Panc1 (cell line): ENCODE measurements at regions not wholly inside any gene's neighbourhood (a gene's known extent, or its start where the extent isn't known, plus 50 kb on each side); places are given as distances from the start of the nearest gene placed in this dataset.

Experiments
- ATAC-seq: fragments of 200-7000 bp; cut with Tn5 transposase; 2 replicates; pipeline ENCODE4 v1.9.1; 2020; ENCODE audit warnings: mild to moderate bottlenecking, moderate library complexity
- BruUV-seq: library from RNA; stranded (reverse); fragments of 400-500 nt; replicated peaks from 2 replicates; lab custom pipeline; 2021; lab: Mats Ljungman, UMichigan
- CTCF ChIA-PET: fragments of 300-600 bp; sonication (Branson Sonifier 250); formaldehyde crosslinking; loops from one replicate; lab custom pipeline; 2022; ENCODE audit warnings: antibody characterized with exemption; lab: Charles Lee
- POLR2A ChIA-PET: fragments of 300-600 bp; sonication (Branson Sonifier 250); formaldehyde crosslinking; loops from one replicate; lab custom pipeline; 2022; ENCODE audit warnings: antibody characterized with exemption; lab: Charles Lee
- DNase-seq: peaks from one replicate; pipeline ENCODE4 v3.0.0-alpha.2; 2010; ENCODE audit warnings: low read depth, low spot score
- H3K27ac ChIP-seq: 2 replicates; pipeline ENCODE4 v1.5.1; 2011; ENCODE audit warnings: mild to moderate bottlenecking, low read length, inconsistent platforms
- H3K27me3 ChIP-seq: fragments of 200-500 bp; sonication (Bioruptor generic); 2 replicates; pipeline ENCODE4 v1.6.0; 2014; ENCODE audit warnings: low read length, inconsistent platforms; ENCODE audit not compliant: control insufficient read depth, insufficient read depth
- H3K36me3 ChIP-seq: fragments of 200-500 bp; sonication (Bioruptor generic); 2 replicates; pipeline ENCODE4 v1.5.1; 2014; ENCODE audit warnings: inconsistent platforms, mild to moderate bottlenecking, low read length, moderate library complexity; ENCODE audit not compliant: control insufficient read depth, insufficient read depth
- H3K4me1 ChIP-seq: 2 replicates; pipeline ENCODE4 v1.5.1; 2011; ENCODE audit warnings: inconsistent platforms, mild to moderate bottlenecking, low read length, moderate library complexity; ENCODE audit not compliant: control insufficient read depth, insufficient read depth
- H3K4me3 ChIP-seq, 2 experiments: 2 replicates each; pipeline ENCODE4 v1.5.1; 2011 to 2012; ENCODE audit warnings: low read depth in 2 of 2, low read length in 2 of 2, mild to moderate bottlenecking in 2 of 2, inconsistent platforms in 1 of 2, moderate library complexity in 1 of 2
- H3K9me3 ChIP-seq: fragments of 200-500 bp; sonication (Bioruptor generic); 2 replicates; pipeline ENCODE4 v1.5.1; 2014; ENCODE audit warnings: low read depth, mild to moderate bottlenecking, inconsistent platforms, low read length, moderate library complexity; ENCODE audit not compliant: control insufficient read depth, insufficient read depth
- CTCF ChIP-seq: fragments of 450-650 bp; IDR thresholded peaks from 2 replicates; pipeline ENCODE4 v1.5.1; 2017; ENCODE audit warnings: mild to moderate bottlenecking
- POLR2AphosphoS5 ChIP-seq: IDR thresholded peaks from 2 replicates; pipeline ENCODE4 v1.6.1; 2012; ENCODE audit warnings: mild to moderate bottlenecking, low read depth, low read length, moderate library complexity
- REST ChIP-seq, 2 experiments: IDR thresholded peaks; 2 replicates each; pipeline ENCODE4 v1.6.1; 2011 to 2012; ENCODE audit warnings: low read depth in 2 of 2, control low read depth in 1 of 2, low read length in 1 of 2, mild to moderate bottlenecking in 1 of 2, moderate library complexity in 1 of 2; ENCODE audit not compliant: insufficient read depth in 1 of 2
- SIN3A ChIP-seq: IDR thresholded peaks from 2 replicates; pipeline ENCODE4 v1.6.1; 2012; ENCODE audit warnings: low read depth, mild to moderate bottlenecking, low read length, moderate library complexity, borderline replicate concordance; ENCODE audit not compliant: insufficient read depth
- TCF7L2 ChIP-seq: IDR thresholded peaks from 2 replicates; pipeline ENCODE4 v1.6.1; 2011; ENCODE audit warnings: mild to moderate bottlenecking, low read depth, low read length, inconsistent platforms
- in situ Hi-C: cut with HindIII; loops from 2 replicates; pipeline ENCODE4 v1.10.0; 2016; ENCODE audit warnings: low sequenced_read_pairs, low pct_unique_long_range_greater_than_20kb
- intact Hi-C: fragments of 100-400 bp; cut with micrococcal nuclease; formaldehyde crosslinking; loops from one replicate; pipeline ENCODE4 v1.10.0; 2022; ENCODE audit not compliant: unreplicated experiment

GRCh38 chr17:14815079-14815478 lies 450.0 kb downstream of the PMP22 start:
- intact Hi-C loops = no loop called here
- Histone ChIP-seq H3K36me3 (no peaks in the 10 kb centered on the region), H3K27ac (no peak overlapping the region), H3K27me3 (no peaks in the 10 kb centered on the region), H3K4me1 (no peaks in the 10 kb centered on the region), H3K9me3 (no peaks in the 10 kb centered on the region), H3K4me3 (no peak overlapping the region)
- ATAC-seq (no peak), DNase-seq (no peak)
- in situ Hi-C loops = no loop called here
- ChIA-PET CTCF (no interaction called here), POLR2A (no interaction called here)
- no peak for TF ChIP-seq REST (IDR thresholded peaks at IDR 0.05; ENCODE audit: insufficient read depth in 1 of 2, low read depth in 2 of 2, low read length in 1 of 2)
- no TSS peak for BruUV-seq

- DNase-seq (no peak), ATAC-seq (no peak)
- H3K27ac ChIP-seq = no peak overlapping the region
- no peaks in the 10 kb centered on the region for H3K36me3 ChIP-seq
- no peak overlapping the region for H3K4me3 ChIP-seq
- in situ Hi-C loops (no loop called here), intact Hi-C loops (no loop called here)
- no peaks in the 10 kb centered on the region for H3K9me3 ChIP-seq
- TF ChIP-seq SIN3A = no peak
- no peak for TF ChIP-seq POLR2AphosphoS5
- TF ChIP-seq TCF7L2 = no peak
- no peak for TF ChIP-seq CTCF
- no peak for TF ChIP-seq REST (IDR thresholded peaks at IDR 0.05; ENCODE audit: insufficient read depth in 1 of 2, low read depth in 2 of 2, low read length in 1 of 2)
- ChIA-PET CTCF (no interaction called here), POLR2A (no interaction called here)
- H3K4me1 ChIP-seq = no peaks in the 10 kb centered on the region
- no TSS peak for BruUV-seq
- H3K27me3 ChIP-seq = no peaks in the 10 kb centered on the region
Observed at GRCh38 chr17:14813649-14814370, 451.3 kb downstream of the PMP22 start.
